ENCODE measurements at regions not wholly inside any gene's neighbourhood (a gene's known extent, or its start where the extent isn't known, plus 50 kb on each side); places are given as distances from the start of the nearest gene placed in this dataset.
"Not testable (repeated sequence)": the region's sequence is repeated elsewhere in the genome, so short reads cannot be mapped to it uniquely, and the experiment has no call there.

GRCh38 chr1:200316148-200316803 lies 93.6 kb downstream of the ZNF281 start:
- no peak for DNase-seq

GRCh38 chr1:200314085-200314750 lies 95.6 kb downstream of the ZNF281 start:
- DNase-seq: no peak

- no peak for DNase-seq
These were observed 98.6 kb downstream of the ZNF281 start for GRCh38 chr1:200311256-200311655.

GRCh38 chr1:200310824-200311223 lies 99.0 kb downstream of the ZNF281 start:
- DNase-seq: no peak

- no peak for DNase-seq
These were observed 102.1 kb downstream of the ZNF281 start for GRCh38 chr1:200307755-200308066.

GRCh38 chr1:200306944-200307754 lies 102.7 kb downstream of the ZNF281 start:
- DNase-seq: peak; percentile 20

GRCh38 chr1:200305806-200306205 lies 104.0 kb downstream of the ZNF281 start:
- no peak for DNase-seq

- DNase-seq: no peak
These were observed 105.7 kb downstream of the ZNF281 start for GRCh38 chr1:200304171-200304570.

- DNase-seq: no peak
These were observed 106.9 kb downstream of the ZNF281 start for GRCh38 chr1:200302921-200303290.

- DNase-seq: no peak
These were observed 107.5 kb downstream of the ZNF281 start for GRCh38 chr1:200302192-200302920.

GRCh38 chr1:200301152-200301551 lies 108.7 kb downstream of the ZNF281 start:
- no peak for DNase-seq

GRCh38 chr1:200299571-200299970 lies 110.3 kb downstream of the ZNF281 start:
- no peak for DNase-seq

GRCh38 chr1:200298242-200298641 lies 111.6 kb downstream of the ZNF281 start:
- no peak for DNase-seq

- DNase-seq: no peak
These were observed 113.7 kb downstream of the ZNF281 start for GRCh38 chr1:200296091-200296661.

- no peak for DNase-seq
These were observed 115.6 kb downstream of the ZNF281 start for GRCh38 chr1:200294241-200294640.

- DNase-seq: no peak
These were observed 117.1 kb downstream of the ZNF281 start for GRCh38 chr1:200292699-200293098.

GRCh38 chr1:200291106-200291505 lies 118.7 kb downstream of the ZNF281 start:
- no peak for DNase-seq

GRCh38 chr1:200290010-200290685 lies 119.7 kb downstream of the ZNF281 start:
- no peak for DNase-seq

- no peak for DNase-seq
These were observed 121.6 kb downstream of the ZNF281 start for GRCh38 chr1:200288226-200288625.

GRCh38 chr1:200284236-200284635 lies 125.6 kb downstream of the ZNF281 start:
- DNase-seq: not testable (repeated sequence)

GRCh38 chr1:200282497-200283122 lies 127.2 kb downstream of the ZNF281 start:
- DNase-seq: no peak

Measured in NCI-H2081 treated with DMSO at 0.1 percent for 48 hours (cell line).